RKO (cell line): ENCODE measurements at regions not wholly inside any gene's neighbourhood (a gene's known extent, or its start where the extent isn't known, plus 50 kb on each side); places are given as distances from the start of the nearest gene placed in this dataset.

Experiments used
- DNase-seq: peaks from one replicate; pipeline ENCODE4 v3.0.0-alpha.2; 2016; ENCODE audit warnings: low spot score

- no peak for DNase-seq
These were observed 647.6 kb upstream of the PKDCC start for GRCh38 chr2:41400088-41400665.

GRCh38 chr2:41405441-41405840 is 642.4 kb upstream of the PKDCC start:
- no peak for DNase-seq

- no peak for DNase-seq
These were observed 638.5 kb upstream of the PKDCC start for GRCh38 chr2:41409328-41409727.

DNA sequence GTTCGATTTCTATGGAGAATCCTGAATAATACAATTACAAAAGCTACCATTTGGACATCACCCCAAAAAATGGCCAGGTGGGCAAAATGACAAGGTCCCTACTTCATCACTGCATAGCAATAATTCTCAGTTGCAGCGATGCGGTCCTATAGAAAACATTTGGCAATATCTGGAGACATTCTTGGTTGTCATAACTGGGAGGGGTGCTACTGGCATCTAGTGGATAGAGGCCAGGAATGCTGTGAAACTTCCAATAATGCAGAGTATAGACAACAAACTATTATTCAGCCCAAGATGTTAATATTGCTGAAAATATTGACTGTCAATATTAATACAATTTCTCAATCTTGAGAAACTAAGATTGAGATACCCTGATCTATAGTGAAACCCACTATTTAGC is 637.8 kb upstream of the PKDCC start:
- no peak for DNase-seq

- no peak for DNase-seq
These were observed 633.9 kb upstream of the PKDCC start for GRCh38 chr2:41413813-41414485.

GRCh38 chr2:41414486-41415230 is 633.2 kb upstream of the PKDCC start:
- DNase-seq: peak; percentile 45

- DNase-seq: no peak
These were observed 630.3 kb upstream of the PKDCC start for GRCh38 chr2:41417511-41417910.

DNA sequence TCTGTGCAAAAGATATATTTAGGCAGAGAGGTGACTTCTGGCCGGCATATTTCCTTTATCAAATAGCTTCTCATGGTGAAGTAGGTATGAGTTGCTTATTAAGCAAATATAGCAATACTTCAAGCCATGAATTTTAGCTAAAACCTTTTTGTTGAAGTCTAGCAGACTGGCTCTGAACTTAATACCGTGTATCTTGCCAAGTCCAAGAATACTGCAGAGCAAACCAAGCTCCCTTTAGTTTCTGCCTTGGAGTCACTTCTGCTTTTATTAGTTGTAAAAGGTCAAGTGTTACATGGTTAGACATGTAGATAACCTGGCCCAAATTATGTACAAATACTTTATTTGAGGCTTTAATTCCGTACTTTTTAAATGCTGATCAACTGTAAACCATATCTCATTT is 627.6 kb upstream of the PKDCC start:
- DNase-seq: no peak

DNA sequence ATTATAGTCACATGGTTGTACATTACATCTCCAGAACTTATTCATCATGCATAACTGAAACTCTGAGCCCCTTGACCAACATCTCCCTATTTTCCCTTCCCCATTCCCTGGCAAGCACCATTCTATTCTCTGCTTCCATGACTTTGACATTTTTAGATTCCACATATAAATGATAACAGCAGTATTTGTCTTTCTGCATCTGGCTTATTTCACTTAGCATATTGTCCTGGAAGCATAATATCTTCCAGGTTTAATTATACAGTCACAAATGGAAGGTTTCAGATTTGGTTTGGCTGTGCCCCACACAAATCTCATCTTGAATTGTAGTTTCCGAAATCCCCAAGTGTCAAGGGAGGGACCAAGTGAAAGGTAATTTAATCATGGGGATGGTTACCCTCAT is 626.9 kb upstream of the PKDCC start:
- DNase-seq: no peak

DNA sequence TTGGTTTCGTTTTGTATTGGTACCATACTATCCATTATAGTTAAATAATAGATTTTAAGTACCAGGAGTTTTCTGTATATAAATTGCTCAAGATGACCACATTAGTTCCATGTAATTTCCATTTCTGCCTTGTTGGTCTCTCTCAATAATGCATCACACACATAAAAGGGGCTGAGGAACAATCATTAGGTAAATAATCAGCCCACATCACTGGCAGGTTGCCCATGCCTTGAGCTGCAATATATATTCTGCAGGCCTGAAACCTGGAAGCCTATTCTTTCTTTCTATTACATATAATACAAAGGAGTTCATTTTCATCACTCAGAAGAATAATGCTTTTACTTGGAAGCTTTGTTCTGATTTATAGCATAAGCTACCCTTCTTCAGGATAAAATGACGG is 616.1 kb upstream of the PKDCC start:
- no peak for DNase-seq

- no peak for DNase-seq
These were observed 615.4 kb upstream of the PKDCC start for GRCh38 chr2:41432459-41432858.

DNA sequence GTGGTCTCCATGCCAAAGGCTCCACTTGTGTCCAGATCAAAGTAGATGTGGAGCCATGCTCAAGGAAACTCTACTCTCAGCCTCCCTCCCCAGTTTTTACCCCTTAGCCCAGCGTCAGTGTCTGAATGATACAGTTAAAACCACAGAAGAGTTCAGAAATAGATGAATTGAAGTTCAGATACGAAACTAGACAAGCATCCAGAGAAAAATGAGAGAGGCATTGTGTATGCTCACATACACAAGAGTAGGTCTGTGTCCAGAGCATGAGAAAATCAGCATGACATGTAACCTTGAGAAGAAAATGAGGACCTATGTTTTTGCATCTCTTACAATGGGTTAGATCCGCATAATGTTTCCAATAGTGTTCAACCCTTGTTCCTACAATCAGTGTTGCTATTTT is 612.8 kb upstream of the PKDCC start:
- DNase-seq: no peak

- DNase-seq: no peak
These were observed 605.9 kb upstream of the PKDCC start for GRCh38 chr2:41441958-41442357.

- DNase-seq: no peak
These were observed 602.0 kb upstream of the PKDCC start for GRCh38 chr2:41445865-41446264.

DNA sequence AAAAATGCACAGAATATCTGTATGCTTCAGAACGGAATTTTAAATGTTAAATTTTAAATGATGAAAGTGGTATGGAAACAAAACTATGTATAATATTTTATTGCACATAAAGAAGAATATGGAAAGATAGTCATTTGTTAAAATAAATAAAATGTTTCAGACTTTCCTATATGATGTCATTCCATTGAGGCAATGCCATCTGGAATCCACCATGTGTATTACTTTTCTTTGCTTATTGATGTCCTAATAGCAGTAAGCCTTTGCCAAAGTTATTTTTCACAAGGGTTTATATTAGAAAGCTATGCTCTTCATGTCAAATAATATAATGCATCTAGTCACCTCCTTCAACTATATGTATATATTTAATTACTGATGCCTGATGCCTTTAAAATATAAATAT is 601.6 kb upstream of the PKDCC start:
- DNase-seq: no peak

DNA sequence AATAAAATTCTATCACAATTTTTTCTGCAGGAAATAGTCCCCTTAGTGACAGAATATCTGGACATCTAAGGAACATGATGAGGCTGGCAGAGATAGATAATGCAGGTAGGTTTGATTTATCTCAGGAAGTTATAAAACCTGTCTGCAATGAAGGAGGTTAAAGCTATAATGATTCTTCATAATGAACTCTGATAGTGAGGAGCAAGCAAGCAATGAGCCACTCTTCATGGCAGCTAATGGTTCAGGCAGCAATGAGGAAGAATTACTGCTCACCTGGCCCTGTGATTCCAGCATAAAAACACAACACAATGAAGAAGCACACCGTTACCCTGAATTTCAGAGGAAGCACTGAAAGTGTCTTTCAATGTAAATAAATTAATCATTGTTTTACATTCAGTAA is 599.6 kb upstream of the PKDCC start:
- DNase-seq: no peak

DNA sequence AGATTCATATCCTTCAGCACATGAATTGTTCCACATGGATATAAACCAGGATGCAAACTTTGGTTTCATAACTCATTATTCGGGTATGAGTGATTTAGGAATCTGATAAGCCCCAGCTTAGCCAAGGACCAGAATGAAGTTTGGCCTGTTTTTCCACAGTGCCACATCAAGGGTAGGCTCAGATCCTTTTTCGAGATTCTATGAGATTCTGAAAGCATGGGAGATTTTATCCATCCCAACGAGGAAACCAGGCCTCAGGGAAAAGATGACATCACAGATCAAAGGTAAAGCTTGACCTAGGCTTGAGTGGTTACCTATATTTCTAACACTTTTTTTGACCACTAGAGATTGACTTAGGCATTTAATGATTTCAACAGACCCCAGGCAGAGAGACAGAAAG is 590.8 kb upstream of the PKDCC start:
- DNase-seq: no peak

DNA sequence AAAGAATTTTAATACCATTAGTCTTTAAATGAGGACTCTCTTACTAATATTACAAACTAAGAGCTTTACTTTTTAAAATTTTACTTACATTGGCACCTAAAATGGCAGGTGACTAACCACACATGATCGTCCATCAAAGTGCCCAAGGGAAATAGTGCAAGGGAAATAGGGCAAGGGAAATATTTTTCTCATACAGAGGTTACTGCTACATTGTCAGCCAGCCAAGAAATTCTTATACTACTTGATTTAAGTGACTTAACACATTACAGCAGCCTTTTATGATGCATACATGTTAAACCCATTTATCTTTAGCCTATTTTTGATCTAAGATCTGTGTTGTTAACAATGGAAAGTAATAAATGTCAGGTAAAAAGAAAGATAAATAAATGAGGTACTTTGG is 587.2 kb upstream of the PKDCC start:
- DNase-seq: no peak

DNA sequence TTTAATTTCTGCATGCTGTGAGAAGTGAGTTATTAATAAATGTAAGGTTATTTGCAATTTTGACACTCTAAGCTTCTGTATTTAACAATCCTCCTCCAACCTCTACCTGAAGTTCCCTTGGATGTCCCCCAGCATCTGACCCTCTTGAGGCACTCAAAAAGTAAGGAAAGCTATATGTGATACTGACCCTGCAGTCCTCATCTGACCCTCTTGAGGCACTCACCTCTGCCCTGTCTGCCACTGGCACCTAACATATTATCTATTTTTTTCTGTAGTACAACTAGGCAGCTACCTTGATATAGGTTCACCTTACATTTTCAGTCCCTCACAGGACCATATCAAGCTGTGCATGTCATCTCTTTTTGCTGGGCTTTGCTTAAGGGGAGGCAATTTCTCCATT is 583.4 kb upstream of the PKDCC start:
- no peak for DNase-seq

- no peak for DNase-seq
These were observed 571.9 kb upstream of the PKDCC start for GRCh38 chr2:41475959-41476358.

GRCh38 chr2:41482659-41483058 is 565.2 kb upstream of the PKDCC start:
- DNase-seq: no peak

DNA sequence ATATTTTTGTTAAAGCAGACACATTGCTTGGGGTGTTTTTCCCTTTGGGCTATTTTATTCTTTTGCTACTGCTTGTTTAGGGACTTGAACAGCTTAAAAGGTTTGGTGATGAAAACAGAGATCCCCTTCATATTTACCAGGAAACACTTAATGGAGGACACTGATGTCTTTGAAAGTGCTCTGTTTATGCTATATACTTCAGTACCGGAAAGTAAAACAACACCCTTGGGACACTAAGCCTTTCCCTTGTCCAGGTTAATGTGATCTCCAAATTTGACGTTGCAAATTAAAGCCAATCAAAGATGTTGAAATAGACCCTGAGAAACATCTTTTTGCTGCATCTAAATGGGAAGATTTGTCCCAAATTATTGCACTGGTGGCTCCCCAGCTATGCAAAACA is 564.6 kb upstream of the PKDCC start:
- DNase-seq: no peak

GRCh38 chr2:41483982-41484857 is 563.6 kb upstream of the PKDCC start:
- no peak for DNase-seq
